HG03520 (cell line): ENCODE measurements at regions not wholly inside any gene's neighbourhood (a gene's known extent, or its start where the extent isn't known, plus 50 kb on each side); places are given as distances from the start of the nearest gene placed in this dataset.
"Not testable (repeated sequence)": the region's sequence is repeated elsewhere in the genome, so short reads cannot be mapped to it uniquely, and the experiment has no call there.

Source experiments
- ATAC-seq: cut with Tn5 transposase; IDR thresholded peaks from one replicate; pipeline ENCODE4 v1.9.1; 2021; ENCODE audit warnings: mild to moderate bottlenecking, moderate library complexity; ENCODE audit not compliant: unreplicated experiment

DNA sequence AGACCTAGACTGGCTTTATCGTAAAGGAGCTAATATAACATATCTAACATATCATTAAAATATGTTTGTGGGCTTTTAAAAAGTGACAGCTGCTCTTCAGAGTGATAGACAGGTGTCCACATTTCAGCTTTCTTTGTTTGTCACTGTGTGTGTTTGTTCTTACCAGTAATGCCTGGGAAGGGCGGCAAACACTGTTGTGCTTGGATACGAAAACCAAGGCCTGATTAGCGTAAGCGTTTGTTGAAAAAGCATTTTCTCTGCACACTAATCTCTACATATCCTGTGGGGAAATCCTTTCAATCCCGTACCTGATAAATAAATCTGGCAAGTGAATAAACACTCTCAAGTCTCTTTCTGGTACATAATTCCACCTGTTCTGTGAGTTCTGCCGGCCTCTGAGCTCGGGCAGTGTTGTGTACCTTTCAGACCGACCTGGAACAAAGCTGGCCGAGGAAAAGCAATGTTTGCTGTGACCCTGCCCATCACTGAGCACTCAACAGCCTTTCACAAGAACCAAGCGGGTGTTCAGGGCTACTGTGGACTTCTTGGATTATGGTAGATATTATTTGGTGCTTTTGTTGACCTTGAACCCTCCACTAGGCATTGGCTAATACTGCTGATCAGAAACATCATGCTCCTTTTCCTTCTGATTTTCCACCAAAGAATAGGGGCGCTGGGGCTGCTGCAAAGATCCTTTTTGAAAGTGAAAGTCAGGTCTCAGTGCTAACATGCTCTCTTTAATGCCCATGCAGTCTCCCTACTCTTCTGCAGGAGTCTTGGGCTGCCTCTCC is 100.4 kb downstream of the CD83 start:
- no peak for ATAC-seq

GRCh38 chr6:14218519-14218800 is 100.9 kb downstream of the CD83 start:
- no peak for ATAC-seq

- ATAC-seq, result no peak
Observed at GRCh38 chr6:14221564-14222279, 104.2 kb downstream of the CD83 start.

DNA sequence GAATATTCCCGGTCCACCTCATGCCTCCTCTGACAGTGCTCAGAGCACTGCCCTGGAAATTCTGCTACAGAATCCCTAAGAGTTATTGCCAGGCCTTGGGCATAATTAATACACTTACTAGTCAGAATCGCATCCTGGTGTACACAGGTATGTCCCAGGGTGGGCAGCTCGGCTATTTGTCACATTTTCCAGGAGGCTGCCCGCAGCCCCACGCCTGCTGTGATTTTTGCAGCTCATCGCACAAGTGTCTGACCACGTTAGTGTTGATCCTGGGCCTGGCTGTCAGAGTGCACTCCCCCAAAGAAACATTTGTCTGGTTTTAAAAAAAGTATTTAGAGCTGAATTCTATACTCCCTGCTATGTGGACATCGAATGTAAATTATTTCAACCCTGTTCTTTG is 105.4 kb downstream of the CD83 start:
- ATAC-seq, result no peak

DNA sequence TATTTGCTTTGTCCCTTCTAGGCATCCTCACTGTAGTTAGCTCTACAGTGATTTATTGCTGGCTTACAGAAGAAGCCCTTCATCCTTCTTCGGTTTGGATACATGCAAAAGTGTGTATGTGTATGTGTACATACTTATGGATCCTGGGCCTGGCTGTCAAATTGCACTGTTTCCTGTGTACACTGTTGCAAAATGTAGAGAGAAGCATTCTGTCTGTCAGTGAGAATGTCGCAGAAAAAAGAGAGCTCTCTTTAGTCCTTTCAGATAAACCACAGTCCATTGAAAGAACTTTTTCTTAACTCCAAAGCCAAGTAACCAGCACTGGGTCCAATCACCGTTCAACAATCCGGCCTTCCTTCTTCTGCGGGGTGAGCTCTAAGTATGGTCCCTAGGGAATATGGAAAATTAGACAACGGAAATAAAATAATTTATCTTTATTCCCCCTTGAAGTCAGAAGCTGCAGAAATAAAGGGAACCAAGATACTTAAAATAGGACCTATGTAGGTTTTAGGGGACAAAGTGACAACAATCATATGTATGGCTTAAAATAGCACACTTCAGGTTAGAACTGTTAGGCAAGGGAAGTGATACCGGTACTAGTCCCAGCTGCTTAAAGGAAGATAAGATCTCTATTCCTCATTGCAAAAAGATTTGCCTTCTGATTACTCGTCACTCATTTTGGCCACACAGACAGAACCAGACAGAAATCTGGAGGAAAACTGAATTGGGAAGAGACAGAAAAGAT is 107.0 kb downstream of the CD83 start:
- ATAC-seq, result no peak

GRCh38 chr6:14226051-14226660 is 108.6 kb downstream of the CD83 start:
- no peak for ATAC-seq

- ATAC-seq, result no peak
Observed at GRCh38 chr6:14228571-14228970, 111.0 kb downstream of the CD83 start.

- no peak for ATAC-seq
Observed at GRCh38 chr6:14231071-14231483, 113.5 kb downstream of the CD83 start.

- ATAC-seq, result no peak
Observed at GRCh38 chr6:14231501-14232280, 114.1 kb downstream of the CD83 start.

DNA sequence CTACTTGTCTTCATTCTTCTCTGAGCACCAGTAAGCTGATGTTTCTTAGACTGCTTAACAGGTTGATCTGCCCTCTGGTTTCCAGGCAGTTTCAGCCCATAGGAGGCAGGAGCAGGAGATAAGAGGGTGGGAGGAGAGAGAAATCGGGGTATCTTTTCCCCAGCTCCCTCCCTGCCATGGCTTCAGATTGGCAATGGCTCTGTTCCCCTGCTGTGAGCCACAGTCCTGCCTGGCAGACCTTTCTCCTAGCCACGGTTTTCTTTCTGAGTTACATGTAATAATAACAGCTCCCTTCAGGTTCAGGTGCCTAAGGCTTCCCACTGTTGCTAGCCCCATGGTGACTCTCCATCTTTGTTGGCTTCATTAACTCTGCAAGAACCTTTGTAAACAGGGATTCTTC is 115.3 kb downstream of the CD83 start:
- ATAC-seq, result no peak

DNA sequence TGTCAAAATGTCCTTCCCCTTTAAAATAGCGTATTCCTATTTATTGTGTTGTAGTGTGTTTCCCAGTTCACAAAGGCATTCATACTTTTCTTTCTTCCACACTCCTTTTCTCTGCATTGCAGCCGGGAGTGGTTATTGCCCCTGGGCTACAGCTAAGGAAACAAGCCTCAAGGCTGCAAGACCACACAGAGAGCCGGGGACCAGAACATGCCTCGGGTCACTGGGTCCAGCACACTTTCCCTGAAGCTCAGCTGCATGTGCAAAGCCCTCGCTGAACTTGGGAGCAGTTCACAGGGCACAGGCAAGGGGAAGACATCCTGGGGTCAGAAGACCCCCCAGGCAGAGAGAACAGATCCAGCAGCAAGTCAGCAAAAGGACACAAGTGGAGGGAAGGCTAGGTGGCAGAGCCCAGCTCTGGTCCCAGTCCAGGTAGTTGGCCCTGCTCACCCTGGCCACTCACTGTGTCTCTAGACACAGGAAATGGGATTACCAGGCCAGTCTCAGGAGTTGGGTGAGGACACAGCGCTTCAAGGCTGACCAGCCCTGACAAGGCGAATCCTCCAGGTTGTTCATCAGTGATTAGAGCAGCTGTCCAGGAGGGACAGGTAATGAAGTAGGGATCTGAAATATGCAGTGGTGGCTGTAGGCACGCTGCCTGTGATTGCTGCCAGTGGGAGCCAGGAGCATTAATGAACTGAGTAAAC is 118.2 kb downstream of the CD83 start:
- ATAC-seq, result no peak

DNA sequence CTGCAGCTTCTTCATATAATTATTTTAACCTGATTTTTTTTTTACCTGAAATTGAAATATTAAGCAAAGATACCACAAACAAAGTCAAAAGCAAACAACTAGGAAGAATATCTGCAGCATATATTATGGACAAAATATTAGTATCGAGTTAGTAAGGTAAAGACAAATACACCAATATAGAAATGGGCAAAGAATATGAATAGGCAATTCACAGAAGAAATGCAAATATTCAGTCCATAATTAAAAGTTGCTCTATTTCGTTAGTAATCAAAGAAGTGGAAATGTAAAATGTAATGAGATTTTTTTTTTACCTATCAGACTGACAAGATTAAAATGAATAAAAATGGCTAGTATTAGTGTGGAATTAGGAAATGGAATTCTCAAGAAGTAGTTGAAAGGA is 121.5 kb downstream of the CD83 start:
- no peak for ATAC-seq

DNA sequence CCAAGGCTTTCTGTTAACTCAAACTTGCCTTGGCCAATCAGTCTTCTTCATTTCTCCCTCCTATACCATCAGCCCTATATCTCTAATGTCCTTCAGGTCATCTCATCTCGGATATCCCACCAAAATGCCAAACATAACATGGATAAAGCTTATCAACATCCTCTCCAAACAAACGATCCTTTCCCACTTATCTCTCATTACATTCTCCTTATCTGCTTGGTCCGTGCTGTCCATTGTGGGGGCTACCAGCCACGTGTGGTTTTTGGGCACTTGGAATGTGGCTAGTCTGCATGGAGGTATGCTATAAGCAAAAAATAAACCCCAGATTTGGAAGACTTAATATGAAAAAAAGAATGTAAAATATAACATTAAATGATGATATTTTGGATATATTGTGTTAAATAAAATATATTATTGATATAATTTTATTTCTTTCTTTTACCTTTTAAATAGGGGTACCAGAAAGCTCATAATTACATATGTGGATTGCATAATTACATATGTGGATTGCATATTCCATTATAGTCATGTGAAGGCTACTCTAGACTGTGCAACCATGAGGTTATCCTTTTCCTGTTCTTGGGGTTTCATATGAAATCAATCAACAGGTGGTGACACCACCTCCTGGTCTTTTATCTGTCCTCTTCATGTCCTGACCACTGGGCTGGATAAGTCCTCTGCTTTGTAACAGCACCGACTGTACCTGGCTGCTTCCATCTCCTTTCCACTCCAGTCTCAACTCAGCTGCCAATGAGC is 123.0 kb downstream of the CD83 start:
- no peak for ATAC-seq

GRCh38 chr6:14241255-14242070 is 123.9 kb downstream of the CD83 start:
- no peak for ATAC-seq

GRCh38 chr6:14242912-14243311 is 125.3 kb downstream of the CD83 start:
- ATAC-seq, result not testable (repeated sequence)

DNA sequence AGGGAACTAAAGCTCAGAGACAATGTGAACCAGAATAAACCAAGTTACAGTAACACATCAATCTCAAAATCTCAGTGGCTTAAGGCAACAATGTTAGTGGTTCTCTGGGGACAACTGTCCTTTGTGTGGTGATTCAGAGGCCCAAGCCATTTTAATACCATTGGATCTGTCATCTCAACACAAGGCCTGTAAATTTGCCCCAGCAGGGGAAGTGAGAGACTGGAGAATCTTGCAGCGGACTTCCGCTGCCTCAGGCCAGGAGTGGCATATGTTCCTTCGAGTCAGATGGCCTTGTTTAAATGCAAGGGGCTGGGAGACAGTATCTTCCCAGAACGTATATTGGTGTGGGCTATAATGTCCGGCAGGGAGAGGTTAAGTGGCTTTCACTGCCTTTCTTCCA is 126.0 kb downstream of the CD83 start:
- ATAC-seq, result no peak

- no peak for ATAC-seq
Observed at GRCh38 chr6:14246876-14247275, 129.3 kb downstream of the CD83 start.

GRCh38 chr6:14250573-14250972 is 133.0 kb downstream of the CD83 start:
- no peak for ATAC-seq
